ENCODE measurements at regions not wholly inside any gene's neighbourhood (a gene's known extent, or its start where the extent isn't known, plus 50 kb on each side); places are given as distances from the start of the nearest gene placed in this dataset.

DNA sequence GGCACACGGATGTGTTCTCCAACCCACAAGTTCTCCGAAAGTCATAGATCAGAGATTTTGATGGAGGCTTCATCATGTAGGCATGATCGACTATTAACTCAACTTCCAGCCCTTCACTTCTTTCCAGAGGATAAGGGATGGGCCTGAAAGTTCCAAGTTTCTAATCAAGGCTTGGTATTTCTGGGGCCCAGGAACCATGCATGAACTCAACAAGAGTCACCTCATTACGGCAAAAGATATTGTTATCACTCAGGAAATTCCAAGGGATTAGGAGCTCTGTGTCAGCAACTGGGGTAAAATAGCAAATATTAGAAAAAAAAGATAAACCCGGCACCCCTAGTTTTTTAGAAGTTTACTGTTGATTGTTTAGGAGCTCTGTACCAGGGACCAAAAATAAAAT, 240.1 kb upstream of the PPP1R2C start:
- no peak for DNase-seq (ENCODE audit: low spot score)

DNA sequence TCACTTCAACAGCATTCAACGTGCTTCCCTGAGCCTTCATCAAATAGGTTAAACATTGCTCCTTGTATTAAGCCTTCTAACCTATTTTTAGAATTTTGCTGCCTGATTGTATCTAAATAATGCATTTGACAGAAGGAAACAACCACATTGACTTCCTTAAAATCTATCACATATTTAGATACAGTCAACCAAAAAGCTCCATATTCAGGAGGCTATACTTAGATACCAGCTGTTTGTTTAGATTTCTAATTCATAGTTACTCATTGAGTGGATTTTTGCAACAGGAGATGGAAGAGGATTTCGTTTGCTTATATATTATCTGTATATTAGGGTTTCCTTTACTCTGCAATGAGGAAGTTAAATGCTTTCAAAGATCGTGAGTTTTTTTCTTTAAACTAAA, 241.1 kb upstream of the PPP1R2C start:
- DNase-seq (ENCODE audit: low spot score): no peak

DNA sequence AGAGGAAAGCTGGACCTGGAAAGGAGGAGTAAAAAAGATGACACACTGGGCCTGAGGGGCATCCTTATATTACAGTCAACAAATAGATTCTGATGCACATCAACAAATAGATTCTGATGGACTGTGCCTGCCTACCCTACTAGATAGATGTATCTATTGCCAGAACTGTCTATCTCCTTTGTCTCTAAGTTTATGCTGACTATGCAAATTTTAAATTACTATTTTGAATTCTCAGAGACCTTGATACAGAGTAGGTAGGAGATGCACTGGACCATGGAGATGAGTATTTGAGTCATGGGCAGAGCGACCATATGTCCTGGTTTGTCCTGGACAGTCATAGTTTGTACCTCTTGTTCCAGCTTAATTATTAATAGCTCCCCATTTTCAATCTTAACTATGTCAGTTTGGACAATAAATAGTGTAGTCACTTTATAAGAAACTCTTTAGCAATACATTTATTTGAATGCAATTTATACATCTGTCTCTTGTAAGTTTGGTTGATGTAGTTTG, 247.9 kb upstream of the PPP1R2C start:
- DNase-seq (ENCODE audit: low spot score): no peak

DNA sequence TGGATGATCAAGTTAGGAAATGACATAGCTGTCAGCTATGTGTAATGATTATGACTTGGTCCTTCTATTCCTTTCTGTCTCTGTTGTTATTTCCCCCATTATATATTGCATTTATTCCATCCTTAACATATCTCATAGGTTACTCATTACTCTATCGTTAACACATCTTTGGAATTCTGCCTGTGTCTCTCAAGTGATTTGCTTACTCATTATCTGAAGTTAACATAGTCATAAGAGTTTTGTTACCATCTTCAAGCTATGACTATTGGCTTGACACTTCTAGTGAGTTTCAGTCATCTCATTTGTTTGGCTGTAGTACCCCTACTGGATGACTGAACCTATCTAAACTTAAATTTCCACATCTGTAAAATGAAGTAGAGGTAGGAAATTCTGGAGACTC, 286.1 kb upstream of the PPP1R2C start:
- DNase-seq (ENCODE audit: low spot score): no peak

DNA sequence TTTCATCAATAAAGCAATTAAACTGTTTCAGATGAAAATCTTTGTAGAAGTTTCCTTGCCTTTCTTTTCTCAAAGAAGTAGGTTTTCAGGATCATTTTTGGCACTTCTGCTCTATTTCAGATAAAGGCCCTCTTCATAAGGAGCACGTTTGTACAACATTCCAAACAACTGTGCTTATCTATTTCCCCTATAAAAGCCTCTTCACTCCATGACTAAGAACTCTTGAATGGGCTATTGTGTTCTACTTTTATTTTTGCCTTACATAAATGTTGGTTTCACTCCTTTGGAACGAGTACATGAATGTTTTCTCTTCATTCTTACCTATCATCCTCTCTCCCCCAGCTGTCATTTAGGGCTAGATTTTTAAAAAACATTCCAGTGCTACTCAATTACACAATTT, 288.0 kb upstream of the PPP1R2C start:
- no peak for DNase-seq (ENCODE audit: low spot score)

DNA sequence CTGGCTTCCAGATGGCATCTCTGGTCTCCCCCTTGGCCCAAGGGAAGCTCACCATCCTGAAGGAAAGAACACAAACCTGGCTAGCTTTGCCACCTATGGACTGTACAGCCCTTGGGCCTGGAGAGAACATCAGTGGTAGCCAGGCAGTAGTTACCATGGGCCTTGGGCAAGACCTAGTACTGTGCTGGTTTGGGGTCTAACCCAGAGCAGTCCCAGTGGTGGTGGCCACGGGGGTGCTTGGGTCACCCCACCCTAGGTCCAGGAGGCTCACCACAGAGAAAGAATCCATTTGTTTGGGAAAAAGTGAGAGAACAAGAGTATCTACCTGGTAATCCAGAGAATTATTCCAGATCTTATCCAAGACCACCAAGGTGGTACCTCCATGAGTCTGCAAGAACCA, 290.7 kb upstream of the PPP1R2C start:
- no peak for DNase-seq (ENCODE audit: low spot score)

DNA sequence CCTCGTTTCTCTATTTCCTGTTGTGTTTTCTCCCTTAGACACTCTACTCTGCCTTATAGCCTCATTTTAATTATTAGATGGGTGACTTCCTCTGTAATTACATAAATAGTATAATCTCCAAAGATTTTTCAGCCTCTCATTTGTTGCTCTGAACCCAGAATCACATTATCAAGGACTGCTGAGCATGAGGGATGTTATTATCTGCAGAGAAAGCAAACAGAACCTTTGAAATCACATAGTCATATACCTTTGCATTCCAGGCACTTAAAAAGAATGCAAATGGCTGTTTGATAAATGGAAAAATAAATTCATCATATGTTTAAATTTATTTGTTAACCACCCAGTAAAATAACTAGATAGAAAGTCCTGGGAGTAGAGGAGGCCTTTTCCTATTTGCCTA, 305.1 kb upstream of the PPP1R2C start:
- DNase-seq (ENCODE audit: low spot score): no peak

DNA sequence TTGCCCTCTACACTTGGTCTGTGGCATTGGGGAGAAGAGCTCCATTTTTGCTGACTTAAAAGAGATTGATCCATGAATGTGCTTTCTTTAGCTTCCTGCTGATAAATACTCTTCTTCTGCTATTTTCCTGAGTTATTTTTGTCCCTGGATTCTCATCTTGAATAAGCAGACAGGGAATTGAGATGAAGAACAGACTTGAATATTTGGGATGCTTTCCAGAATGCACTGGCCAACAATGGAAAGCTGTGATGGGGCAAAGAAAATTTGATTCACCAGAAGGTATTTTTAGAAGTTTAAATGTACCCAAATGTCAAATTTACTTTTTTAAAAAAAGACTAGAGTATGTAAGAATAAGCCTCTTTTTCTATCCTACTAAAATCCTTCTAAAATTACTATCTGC, 309.9 kb upstream of the PPP1R2C start:
- DNase-seq (ENCODE audit: low spot score): no peak

DNA sequence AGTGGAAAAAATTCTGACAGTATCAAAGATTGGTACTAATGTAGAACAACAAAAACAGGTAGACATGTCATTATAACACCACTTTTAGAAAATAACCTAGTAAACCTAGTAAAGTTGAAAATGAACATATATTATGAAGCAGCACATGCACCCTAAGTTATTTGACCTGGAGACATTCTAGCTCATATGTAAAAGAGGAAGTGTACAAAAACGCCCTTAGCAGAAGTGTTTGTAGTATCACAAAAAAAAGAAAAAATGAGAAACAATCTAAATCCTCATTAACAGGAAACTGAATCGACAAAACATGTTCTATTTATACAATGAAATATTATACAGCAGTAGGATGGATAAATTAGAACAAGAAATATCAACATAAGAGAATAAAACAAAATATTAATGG, 318.9 kb upstream of the PPP1R2C start:
- DNase-seq (ENCODE audit: low spot score): no peak

DNA sequence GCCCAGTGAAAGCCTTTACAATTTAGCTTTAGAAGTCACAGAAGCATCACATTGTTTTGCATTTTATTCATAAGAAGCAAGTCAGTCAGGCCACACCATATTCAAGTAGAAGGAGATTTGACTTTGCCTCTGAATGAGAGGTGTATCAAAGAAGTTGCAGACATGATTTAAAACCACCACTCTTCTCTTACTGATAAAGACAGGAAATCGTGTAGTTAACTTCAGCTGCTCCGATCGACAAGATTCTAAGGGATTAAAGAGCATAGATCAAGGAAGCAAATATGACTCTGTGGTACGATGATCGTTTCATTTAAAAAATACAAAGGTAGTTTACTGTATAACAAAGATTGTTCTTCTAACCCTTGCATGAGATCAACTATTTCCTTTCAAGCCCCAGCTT, 328.0 kb upstream of the PPP1R2C start:
- DNase-seq (ENCODE audit: low spot score): no peak

DNA sequence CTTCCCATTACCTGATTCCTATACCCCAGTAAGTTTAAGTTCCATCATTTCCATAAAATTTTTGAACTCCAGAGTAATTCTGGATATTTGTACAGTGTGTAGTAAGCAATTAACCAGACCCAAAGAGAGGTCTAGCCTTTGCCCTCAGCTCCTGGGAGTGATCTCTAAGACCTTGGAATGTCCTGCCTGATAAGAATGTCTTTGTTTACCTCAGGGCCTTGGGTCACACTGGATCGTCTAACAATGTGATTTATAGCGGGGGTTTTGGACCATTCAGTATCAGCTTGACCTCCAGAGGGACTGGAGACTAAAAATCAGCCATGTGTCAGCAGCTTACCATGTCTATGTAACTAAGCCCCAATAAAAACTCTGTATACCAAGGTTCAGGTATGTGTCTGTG, 330.9 kb upstream of the PPP1R2C start:
- DNase-seq (ENCODE audit: low spot score): no peak

DNA sequence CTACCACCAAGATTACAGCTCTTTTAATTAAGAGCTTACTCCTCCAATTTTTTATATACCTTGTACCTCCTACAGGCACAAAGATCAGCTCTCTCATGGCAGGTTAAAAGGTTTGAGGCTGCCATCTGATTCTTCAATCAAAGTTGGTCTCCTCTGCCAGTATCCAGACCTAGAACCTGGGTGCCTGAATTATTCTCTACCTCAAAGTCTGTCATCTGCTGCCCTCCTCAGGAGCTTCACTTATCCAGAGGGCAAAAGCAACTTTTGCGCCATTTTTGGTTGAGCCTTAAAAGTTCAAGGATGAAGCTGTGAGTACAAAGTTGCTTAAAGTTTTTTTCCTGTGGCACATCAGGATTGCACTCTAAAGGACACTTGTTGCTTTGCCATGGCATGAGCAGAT, 343.7 kb upstream of the PPP1R2C start:
- DNase-seq (ENCODE audit: low spot score): no peak

DNA sequence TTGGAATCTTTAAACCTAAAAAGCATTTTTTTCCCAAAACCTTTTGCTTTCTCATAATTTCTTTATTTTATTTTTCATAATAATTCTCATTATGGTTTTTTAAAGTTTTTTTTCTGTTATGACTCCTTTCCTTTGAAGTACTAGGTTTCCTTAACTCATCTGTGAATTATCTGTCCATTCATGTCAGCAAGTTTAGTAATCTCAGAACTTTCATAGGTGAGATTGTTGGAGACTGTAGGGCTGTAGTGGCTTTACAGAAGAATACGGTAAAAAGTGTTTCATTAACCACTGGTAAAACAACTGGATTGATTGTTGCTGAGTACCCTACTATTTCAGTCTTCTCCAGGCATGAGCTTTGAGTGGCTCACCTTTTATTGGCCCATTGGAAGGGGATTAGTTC, 361.7 kb upstream of the PPP1R2C start:
- DNase-seq (ENCODE audit: low spot score): no peak

DNA sequence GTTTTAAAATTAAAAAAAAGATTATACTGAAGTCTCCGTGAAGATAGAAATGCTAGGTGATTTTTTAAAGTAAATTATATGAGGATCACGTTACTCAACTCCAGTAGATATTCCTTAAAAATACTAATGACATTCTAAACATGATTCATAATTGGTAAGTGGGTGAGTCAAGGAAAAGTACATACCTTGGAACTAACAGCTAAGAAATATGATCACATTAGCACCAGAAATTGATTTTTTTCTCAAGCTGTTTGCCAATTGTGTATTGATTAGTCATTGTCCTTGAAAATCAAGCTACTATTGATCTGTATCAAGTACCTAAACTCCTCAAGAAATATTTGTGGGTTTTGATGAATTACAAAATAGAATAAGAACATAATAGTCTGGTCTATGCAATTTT, 362.6 kb upstream of the PPP1R2C start:
- no peak for DNase-seq (ENCODE audit: low spot score)

DNA sequence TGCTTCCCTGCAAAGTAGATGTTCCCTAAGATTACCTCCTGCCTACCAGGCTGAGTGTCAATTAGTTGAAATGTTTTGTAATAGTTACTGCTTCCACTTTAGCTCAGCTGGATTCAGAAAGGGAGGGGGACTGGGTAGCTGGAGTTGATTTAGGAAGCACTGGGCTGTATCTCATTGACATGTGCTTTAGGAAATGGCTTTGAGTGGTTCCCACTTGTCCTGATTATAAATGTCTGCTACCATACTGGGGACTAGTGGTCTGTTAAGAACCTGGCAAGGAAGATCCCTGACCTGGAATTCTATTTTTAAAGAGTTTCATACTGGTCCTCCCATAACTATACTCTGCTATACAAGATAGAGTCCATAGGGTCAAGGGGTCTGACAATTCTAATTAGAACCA, 363.9 kb upstream of the PPP1R2C start:
- DNase-seq (ENCODE audit: low spot score): no peak

DNA sequence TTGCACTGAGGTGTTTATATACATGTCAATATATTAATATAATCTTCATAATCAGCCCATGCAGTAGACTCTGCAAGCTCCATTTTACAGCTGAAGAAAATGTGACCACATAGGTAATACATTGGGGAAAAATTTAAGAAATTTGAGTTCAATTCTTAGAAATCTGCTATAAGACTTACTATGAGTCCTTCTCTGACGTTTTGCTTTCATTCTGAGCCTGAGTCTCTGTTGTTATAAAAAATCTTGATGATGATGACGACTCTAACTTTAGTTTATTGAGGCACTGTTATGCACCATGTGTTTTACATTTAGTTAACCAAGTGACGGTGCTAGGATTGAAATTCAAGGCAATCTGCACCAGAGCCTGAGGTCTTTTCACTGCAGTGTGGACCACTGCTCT, 370.3 kb upstream of the PPP1R2C start:
- no peak for DNase-seq (ENCODE audit: low spot score)

DNA sequence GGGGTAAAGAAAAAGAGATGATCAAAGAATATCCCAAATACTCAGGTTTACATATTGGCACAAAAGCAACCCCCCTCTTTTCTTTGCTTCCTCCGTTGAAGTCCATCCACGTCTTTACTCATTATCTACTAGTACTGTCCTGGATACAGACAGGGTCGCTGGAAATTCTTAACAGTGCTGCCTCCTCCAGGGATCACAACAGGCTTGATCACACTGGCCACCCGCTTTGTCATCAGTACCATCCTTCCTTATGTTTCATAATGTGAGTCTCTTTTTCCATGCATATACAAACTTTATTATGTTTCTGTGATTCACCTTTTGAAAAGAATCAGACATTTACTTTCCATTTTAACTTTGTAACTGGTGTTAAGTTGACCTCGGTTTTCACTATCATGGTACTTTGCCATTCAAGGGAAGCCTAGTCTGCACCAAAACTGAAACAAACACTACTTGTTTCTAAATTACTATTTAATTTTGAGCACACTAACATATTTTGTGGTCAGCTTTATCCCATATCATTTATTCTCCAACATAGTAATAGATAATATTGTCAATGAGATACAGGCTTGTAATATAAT, 387.5 kb upstream of the PPP1R2C start:
- DNase-seq (ENCODE audit: low spot score): no peak

DNA sequence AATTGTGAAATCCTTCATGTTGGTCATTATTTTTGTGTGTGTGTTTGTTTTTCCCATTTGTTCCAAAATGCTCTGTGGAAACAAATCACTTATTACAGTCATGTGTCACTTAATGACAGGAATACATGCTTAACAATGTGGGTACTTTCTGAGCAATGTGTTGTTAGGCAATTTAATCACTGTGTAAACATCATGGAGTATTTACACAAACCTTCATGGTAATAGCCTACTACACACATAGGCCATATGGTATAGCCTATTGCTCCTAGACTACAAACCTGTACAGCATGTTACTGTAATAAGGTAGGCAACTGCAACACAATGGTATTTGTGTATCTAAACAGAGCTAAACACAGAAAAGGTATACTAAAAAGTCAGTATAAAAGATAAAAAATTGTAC, 388.9 kb upstream of the PPP1R2C start:
- DNase-seq (ENCODE audit: low spot score): no peak

DNA sequence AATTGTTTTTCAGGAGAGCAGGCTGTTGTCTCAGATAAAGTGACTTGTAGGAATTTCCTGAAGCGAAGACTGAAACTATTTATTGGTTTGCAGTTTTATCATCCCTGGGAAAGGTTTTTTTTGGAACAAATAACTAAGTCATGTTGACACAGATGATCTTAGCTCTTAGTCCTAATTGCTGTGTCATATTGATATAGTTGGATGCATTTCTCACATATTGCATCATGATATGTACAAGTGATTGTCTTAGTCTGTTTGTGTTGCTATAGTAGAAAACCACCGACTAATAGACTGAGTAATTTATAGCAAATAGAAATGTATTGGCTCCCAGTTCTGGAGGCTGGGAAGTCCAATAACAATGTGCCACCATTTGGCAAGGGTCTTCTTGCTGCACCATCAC, 397.5 kb upstream of the PPP1R2C start:
- no peak for DNase-seq (ENCODE audit: low spot score)

DNA sequence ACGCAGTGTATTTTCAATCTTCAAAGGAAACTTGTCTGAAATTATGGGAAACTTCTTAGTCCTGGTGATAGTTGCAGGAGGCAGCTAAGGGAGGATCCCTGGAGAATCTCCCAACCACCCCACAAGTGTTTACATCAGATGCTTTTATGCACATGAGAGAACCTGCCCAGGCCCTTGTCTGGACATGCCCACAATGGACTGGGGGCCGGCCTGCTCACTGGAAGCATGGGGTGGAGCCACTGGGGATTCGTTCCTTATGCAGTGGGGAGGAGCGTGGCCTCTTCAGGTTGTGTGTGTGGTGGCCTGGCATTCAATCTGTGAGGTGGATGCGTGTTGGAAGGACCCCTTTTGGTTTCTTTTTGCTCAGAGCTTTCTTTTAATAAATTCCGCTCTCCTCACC, 398.7 kb upstream of the PPP1R2C start:
- DNase-seq (ENCODE audit: low spot score): no peak

DNA sequence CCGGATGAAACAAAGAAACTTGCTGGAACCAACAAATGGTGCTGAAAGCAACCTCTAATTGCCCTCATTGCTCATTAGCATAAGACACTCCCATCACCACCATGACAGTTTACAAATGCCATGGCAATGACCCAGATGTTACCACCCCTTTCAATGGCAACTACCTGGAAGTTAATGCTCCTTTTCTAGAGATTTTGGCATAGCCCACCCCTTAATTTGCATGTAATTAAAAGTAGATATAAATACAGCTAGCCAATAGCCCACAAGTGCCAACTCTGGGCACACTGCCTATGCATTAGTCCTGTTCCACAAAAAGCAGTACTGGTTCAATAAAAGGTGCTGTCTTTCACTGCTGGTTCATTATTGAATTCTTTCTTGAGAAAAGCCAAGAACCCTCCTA, 410.3 kb upstream of the PPP1R2C start:
- DNase-seq (ENCODE audit: low spot score): no peak

DNA sequence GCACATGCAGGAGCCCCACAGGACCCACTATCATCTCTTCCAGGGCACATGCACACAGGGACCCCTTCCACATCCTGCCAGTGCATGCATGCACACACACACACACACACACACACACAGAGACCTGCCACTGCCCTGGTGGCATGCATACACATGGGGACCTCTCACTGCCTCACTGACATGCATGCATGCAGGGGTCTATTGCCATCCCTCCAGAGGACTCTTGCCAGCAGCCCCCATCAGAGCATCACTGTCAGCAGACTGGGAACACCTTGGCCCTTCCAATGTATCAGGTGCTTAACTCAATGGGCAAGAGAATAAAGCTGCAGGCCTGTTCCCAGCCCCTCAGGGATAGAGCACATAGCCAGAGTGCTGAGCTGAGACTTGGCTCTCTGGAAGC, 433.6 kb upstream of the PPP1R2C start:
- DNase-seq (ENCODE audit: low spot score): no peak

DNA sequence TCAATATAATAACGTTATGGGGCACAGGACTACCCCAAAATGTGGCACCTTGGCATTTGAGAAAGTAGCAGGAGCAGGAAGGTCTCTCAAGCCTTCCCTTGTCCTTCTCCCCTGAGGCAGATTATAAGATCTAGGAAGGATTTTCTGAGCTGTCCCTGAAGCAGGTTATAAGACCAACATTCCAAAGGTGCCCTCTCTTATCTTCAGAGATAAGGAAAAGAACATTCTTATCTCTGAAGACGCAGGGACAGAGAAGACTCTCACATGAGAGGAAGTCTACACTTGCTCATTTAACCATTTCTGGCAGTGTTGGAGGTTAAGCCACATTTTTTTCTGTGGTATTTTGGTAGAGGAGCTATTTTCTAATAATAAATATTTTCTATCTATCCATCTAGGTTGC, 437.9 kb upstream of the MAOA start:
- DNase-seq (ENCODE audit: low spot score): no peak

DNA sequence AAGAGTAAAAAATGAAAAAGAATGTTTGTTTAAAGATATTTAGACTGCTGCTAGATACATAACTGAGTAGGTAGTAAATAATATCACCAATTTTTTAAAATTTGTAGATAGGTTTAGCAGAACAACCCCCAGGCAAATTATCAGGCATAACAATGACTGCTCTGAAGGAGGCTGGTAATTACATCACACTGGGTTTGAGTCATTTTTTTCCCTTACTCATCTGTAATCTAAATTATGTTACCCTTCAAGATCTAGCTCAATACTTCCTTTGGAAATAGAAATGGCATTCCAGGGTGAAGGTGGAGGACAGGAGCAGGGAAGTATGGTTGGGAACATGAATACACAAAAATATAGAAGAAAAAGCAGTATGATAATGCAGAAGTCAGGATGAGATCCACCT, 431.6 kb upstream of the MAOA start:
- no peak for DNase-seq (ENCODE audit: low spot score)
